HS-5 (cell line): ENCODE measurements at regions not wholly inside any gene's neighbourhood (a gene's known extent, or its start where the extent isn't known, plus 50 kb on each side); places are given as distances from the start of the nearest gene placed in this dataset.

Source experiments
- DNase-seq: peaks from one replicate; pipeline ENCODE4 v3.0.0-alpha.2; 2012; ENCODE audit warnings: low read depth

DNA sequence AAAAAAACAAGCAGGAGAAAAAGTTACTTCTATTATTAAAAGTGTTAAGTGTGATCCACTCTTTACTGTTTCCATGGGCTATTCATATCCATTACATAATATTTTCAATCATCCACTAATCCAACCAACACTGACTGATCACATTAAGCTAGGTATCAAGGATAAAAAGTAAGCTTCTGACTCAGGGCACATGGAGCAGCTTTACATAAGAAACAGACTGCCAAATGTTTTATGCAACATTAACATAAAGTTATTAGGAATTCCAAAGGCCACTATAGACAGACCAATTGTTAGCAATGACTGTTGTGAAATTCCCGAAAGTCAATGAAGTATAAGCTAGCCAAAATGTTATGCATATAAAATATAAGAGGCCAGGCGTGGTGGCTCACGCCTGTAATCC, 277.6 kb downstream of the ZEB2 start:
- no peak for DNase-seq

DNA sequence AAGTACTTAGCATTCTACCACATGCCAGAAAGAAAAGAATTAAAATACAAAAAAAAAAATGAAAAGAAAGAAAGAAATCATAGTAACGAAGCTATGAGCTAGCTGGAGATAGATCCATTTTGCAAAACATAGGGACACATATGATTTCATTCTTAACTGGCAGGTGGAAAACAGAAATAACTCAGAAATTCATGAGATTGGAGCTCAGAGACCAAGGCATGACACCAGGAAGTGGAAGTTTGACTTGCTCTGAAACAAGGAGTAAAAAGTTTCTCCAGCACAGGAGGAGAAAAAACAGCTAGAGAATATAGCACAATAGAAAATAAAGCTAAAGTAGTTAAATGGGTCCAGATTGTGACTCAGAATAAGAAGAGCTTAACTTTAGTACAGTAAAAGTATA, 278.1 kb downstream of the ZEB2 start:
- DNase-seq, result no peak

DNA sequence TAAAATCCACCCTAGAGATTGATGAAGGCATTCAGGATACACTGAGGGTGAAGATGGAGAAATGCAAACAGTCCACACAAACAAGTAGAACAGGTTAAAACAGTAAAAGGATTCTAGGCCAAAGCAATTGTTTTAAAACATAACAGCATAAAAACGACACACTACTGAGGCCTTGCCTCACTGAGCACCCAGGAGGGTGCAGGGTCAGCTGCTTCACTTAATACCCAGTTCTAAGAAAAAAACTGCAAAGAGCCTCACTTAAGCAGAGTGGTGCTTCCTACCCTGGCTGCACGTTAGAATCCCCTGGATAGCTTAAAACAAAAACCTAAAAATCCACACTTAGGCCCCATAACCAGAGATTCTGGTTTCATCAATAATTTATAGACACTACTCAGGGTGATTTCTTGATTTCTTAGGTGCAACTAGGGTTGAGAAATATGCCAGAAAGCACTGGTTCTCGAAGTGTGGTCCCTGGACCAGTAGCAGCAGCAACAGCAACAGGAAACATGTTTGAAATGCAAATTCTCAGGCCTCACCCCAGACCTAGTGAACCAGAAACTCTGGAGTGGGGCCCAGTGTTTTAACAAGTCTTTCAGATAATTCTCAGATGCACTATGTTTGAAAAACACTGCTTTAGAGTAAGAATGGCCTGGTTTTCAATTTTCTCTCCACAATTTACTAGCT, 279.1 kb downstream of the ZEB2 start:
- DNase-seq, result no peak

DNA sequence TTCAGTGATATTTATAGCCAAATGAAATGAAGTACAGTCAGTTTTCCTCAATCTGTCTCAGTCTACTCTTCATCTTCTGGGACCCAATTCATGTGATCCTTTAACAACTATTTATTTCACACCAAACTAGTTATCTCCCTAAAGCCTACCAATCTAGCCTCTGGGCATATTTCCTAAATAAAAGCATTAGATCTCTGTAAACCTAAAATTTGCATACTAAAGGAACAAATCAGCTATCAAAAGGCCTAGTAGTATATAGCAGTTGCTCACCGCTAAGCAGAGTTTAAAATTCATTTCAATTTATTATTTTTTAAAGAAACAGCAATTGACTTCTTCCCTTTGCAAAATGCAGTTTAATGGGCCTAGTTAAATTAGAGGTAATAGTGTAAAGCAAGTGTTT, 280.2 kb downstream of the ZEB2 start:
- no peak for DNase-seq

DNA sequence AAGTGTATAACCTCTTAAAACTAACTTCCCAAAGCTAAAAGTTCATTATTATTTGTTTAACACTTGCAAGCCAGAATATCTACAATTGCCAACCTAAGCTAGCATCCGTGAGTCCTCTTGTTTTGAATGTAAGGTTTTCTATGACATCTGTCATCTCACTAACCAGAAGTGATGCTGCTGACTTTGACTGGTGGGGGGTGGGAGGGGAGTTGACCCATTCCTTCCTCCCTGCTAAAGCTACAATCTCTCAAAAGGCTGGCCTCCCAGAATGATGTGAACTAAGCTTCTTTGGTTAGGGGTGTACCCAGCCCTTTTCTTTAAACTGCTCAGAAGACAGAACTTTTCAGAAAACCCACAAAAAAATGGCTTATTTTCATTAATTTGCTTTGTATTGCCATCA, 280.6 kb downstream of the ZEB2 start:
- no peak for DNase-seq

DNA sequence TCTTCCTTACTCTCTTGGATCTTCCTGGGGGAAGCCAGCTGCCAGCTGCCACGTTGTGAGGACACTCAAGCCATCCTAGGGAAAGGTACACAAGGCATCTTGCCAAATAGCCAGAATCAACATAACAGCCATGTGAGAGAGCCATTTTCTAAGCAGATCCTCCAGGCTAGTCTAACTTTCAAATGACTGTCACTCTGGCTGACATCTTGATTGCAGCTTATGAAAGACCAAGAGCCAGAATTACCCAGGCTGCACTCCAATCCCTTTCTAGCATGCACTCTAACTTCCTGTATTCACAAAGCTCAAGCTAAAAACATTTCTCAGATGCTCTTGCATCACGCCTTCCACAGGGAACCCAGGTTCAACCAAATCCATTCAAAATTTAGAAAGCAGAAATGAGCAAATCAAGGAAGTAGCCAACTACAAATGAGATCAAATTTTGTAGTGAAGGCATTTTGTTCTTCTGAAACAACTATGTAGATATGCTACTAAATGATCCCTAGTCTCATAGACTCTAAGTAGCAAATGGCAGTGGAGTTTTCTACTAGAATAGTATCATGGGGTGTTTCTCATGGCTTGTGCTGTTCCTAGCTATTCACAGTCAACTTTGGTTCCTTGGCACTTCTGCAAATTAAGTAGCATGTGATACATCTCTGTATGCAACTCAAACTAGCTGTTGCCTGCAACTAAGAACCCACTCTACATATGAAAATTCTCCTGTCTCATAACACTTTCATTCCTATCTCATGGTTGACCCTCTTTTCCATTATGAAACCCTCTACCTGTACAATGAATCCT, 281.9 kb downstream of the ZEB2 start:
- no peak for DNase-seq

DNA sequence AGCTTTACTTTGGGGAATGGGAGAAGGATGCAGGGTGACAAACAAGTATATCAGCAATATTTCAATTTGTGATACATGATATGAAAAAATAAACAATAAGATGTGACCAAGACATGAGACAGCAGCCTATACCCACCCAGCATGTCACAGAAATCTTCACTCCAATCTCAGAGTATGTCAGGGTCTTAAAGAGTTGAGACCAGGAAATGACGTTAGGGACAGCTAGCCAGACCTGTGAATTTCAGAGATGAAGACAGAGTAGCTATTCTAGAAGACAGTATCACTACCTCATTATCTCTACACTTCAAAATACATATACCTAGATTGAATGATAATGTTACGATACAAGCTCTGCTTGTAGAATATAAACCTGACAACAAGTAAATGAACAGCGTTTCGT, 282.8 kb downstream of the ZEB2 start:
- DNase-seq, result no peak

DNA sequence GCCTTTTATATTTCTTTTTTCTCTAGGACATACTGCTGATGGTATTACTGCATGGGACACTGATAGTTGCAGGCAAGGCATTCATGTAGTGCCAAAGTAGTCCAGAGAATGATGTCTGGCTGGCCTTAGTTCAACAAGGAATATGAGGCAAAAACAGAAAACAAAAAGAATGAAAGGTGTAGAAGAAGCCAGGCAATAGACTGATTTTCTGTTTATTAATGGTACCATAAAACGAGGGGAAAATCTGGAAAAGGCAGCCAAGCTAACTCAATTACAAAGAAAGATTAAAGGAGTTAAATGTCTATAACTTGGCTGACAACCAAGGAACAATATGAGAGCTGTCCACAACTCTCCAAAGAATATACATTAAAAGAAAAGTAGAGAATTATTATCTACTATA, 284.9 kb downstream of the ZEB2 start:
- no peak for DNase-seq

DNA sequence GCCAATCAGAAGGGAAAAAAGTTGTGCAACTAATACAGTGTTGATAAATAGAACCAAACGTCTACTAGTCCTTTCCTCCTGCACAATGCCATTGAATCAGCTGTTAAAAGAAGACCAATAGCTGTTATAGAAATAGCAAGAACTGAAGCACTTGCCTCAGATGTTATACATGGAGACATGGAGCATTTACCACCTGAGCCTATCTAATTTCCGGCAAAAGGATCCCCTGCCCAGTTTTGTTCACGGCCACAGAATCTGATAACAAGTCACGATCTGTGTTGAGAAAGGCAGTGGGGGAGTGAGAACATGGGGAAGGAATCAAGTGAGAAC, 285.4 kb downstream of the ZEB2 start:
- no peak for DNase-seq

DNA sequence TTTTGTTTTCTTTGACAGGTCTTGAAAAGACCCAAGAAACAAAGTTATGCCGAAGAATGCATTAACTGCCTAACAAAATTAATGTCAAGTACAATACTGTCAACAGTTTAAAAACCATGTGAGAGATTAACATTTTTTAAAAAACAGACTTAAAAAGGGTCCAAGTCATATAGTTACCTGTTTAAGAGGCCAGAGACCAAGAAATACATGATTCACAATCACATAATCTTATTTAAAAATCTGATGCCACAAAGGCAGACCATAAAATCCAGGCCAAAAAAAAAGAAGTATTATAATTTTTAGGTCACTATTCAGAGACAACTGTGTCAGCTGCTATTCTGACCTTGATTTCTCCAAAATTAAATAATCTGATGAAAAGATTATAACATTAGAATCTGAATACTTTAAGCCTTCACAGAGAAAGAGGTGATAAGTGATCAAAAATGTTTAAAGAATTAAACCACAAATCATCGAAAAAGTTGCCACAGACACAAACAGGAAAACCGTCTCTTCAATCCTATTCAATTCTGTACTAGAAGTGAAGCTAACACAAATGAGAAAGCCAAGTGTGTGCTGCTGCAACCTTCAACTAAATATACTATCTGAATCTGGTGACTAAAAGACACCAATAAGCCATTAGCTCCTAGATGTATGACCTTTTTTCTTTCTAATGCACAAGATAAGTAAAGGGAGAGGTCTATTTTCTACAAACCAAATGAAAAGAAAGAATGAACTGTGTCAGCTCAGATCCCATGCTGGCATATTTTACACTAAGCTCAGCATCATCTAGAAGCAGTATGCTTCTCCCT, 286.0 kb downstream of the ZEB2 start:
- no peak for DNase-seq

DNA sequence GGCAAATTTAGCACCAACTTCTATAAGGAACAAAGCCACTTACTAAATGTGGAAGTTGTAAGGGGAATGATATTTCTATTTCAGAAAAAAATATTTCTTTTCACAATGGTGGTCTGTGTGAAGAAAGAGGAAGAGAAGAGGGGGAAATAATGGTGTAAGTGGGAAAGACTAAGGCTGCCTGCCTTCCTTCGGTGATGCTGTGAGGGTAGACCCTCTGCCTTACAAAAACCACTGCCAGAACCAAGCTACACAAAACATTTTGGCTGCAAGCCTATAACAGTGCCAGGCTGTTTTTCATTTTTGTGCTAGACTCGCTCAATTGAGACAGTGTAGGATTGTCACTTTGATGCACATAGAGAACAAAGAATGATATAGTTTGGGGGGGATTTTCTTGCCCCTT, 286.6 kb downstream of the ZEB2 start:
- no peak for DNase-seq

DNA sequence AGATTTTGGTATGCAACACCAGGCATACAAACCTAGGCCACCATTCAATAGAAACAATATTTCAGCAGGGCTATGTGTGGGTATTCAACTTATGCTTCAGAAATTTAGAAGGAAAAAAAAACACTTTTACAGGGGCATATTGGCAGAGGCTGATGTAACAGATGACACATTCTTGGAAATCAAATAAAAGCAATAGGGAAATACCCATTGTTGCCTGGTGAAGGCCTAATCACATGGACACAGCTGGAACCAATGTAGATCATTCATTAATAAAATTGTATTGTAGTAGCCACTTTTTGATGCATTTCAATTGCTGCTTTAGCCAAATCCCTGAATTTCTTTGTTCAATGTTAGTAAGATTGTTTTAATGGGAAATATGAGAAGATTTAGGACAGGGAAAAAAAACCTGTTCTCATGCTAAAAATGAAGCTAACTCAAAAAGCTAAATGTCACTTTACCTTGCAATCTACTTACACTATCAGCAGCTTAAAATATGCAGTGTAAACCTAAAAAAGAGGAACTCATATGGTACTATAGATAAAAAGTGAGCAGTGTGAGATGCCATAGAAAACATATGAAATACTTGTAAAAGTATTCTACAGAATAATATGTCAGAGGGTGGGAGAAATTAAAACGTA, 289.4 kb downstream of the ZEB2 start:
- peak; percentile 41 for DNase-seq

DNA sequence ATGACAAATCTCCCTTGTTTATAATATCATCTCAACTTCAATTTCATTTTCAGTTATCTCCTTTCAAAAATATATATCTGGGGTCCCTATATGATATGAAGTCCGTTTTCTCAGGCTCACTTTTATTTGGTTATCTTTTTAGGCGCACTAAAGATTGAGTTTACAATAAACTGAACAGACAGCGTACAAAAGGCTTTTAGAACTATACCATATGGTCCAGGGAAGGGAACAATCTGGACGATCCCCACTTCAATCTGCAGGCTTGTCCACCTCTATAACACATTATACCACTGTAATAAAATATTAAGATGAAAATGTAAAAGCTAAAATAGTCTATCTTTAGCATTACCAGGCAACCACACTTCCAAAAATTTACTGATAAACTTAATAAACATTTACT, 289.9 kb downstream of the ZEB2 start:
- no peak for DNase-seq

DNA sequence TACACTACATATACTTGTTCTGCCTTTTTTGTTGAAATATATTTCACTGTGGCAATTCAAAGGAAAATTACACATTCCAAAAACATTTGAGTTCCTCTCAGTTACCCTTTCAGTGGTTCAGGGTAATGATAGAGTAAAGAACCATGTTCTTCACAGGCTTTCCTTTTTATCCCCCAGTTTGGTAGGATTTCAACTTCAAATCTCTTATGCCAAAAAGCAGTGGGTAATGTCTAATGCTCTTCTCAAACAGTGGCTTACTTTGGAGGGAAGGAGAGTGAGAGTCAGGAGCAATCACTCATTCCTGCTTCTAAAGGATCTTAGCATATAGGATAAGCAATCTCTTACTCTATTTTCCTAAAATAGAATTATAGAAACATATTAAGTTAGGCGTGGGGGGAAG, 290.6 kb downstream of the ZEB2 start:
- no peak for DNase-seq

DNA sequence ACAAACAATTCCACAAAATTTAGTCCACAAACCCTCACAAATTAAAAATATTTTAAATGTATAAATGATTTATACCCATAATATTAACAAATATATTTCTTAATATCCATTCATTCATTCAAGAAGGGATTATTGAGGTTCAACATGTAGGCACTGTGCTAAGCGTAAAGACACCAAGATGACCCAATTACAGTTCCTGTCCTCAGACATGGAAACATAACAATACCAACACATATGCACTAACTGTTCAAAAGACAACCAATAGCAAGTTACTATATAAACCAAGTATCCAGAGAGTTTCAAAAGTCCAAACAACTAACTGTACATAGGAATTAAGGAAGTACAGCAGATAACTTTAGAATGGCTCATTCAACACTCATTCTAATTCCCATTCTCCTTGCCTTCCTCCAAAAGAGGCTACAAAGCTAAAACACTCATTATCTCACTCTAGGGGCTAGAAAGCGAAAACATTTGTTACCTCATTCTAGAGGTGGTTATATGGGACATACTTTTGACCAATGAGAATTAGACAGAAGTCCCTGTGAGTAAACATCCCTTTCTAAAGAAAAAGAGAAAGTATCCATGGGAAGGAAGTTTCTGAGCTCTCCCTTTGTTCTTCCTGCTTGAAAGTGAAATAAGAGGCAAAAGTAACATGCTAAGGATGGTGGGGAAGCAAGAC, 292.4 kb downstream of the ZEB2 start:
- DNase-seq, result no peak

DNA sequence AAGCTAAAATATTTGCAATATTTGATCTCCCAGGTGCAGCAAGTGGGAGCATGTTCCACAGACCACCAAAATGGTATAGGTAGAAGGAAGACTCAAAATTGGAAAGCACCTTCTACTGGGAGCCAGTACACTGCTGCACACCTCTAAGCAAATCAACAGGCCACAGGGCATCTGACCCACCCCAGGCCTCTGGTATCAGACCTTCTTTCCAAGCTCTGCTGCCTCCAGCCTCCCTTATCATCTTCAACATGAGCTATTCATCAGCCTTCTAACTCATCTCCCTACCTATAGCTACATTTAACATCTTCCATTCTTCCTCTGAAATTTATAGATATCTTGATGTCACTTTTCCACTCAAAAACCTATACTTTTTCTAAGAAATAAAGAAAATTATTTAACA, 294.8 kb downstream of the ZEB2 start:
- no peak for DNase-seq

DNA sequence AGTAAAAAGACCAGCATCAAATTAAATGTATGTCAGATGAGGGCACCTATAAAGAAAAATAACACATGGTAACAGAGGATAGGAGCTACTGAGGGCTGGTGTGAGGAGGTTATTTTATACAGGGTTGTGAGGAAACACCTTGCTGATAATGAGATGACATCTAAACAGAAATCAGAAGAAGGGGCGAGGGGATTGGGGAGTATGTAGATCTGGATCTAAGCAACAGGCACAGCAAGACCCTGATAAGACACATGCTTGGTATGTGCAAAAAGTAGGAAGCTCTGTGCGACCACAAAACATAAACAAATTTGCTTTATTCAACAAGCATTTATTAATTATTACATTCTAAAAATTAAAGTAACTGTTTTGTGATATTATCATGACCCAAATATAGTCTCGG, 295.4 kb downstream of the ZEB2 start:
- DNase-seq, result no peak

DNA sequence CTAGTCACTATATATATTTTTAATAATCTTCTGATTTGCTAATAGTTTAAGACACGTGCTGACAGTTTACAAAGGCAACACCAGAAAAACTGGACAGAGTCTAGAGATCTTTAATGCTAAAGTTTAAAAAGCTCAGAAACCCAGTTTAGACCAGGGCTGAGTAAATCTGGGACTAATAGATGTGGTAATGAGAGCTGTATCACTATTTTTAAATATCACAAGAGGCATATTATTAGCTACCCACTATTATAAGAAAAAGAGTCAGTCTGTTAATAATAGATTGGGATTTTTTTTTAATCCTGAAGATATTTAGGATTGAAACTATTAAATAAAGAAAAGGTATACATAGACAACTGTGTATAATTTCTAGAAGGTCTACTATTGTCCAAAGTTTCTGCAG, 299.9 kb downstream of the ZEB2 start:
- no peak for DNase-seq

DNA sequence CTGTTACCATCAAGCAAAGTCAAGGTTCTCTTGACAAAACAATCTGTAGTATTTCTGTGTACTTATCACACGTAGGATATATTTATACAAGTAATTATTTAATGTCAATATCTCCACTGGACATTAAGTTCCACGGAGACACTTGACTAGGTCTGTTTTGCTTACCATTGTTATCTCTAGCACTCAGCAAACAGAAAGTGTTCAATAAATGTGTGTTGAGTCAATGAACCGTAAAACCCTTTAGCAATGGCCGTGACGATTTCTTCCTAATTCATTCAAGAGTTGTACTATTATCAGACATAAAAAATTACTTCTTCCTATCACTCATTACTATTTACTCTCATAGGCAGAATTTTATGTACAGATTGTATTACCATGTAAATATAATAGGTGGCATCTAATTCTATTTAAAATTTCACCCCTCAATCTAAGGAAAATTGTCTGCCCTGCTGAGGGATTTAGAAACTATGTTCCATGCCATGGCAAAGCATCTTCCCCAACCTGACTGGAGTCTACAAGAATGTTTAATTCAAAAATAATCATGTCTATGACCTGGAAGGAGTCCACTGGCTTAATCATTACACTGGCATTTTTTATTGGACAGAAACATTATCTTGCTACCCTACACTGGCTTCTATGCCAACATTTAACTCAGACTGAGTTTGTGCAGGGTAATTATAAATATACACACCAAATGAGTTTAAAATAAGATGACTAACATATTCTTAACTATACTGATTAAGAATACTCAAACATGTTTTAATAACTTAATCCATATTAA, 301.9 kb downstream of the ZEB2 start:
- no peak for DNase-seq

DNA sequence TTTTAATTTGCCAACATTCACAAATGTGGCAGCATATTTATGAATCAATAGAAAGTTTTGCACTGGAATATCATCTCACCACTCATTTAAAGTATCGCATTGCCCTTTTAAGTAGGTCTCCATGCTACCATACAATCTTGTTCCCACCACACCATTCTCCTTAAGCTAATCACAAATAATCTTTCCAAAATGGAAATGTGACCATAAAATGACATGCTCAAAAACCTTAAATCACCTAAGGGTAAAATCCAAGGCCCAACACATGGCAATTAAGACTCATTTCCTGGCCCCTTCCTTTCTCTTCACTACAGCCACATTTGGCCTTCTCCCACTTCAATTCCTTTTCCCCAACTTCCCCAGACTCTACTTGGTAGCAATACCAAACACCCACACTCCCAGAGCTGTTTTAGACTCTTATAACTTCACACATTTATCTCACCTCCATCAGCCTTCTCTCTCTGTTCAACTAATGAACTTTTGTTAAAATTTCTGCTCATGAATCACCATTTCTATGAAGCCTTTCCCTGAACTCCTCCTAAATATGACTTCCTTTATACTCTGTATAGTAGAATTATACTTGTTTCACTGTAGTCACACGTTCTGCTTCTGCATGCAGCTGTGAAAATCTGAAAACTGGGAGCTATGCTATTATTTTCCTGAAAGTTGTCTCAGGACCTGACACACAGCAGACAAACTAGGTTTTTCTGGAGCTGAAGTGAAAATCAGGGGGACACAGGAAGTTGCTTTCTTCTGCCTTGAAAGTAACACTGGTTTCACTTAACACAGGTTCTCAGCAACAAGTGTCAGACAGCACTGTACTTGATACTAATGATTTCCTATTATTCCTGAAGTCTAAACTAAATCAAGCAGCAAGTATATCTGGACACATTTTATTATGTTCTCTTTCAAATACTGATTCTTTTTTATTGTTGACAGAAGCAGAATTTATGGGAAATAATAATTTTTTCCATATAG, 303.9 kb downstream of the ZEB2 start:
- DNase-seq, result no peak
